PC-3 (cell line): ENCODE measurements at regions not wholly inside any gene's neighbourhood (a gene's known extent, or its start where the extent isn't known, plus 50 kb on each side); places are given as distances from the start of the nearest gene placed in this dataset.

ENCODE experiments used
- ATAC-seq: fragments of 200-7000 bp; cut with Tn5 transposase; 2 replicates; pipeline ENCODE4 v1.9.1; 2020; ENCODE audit warnings: mild to moderate bottlenecking, moderate library complexity
- BruUV-seq: library from RNA; stranded (reverse); fragments of 400-500 nt; replicated peaks from 2 replicates; lab custom pipeline; 2021; lab: Mats Ljungman, UMichigan
- CTCF ChIA-PET: fragments of 300-600 bp; sonication (Branson Sonifier 250); formaldehyde crosslinking; loops from one replicate; lab custom pipeline; 2022; ENCODE audit warnings: antibody characterized with exemption; lab: Charles Lee
- POLR2A ChIA-PET: fragments of 300-600 bp; sonication (Branson Sonifier 250); formaldehyde crosslinking; loops from one replicate; lab custom pipeline; 2022; ENCODE audit warnings: antibody characterized with exemption; ENCODE audit not compliant: unreplicated experiment; lab: Charles Lee
- DNase-seq: peaks from one replicate; pipeline ENCODE4 v3.0.0-alpha.2; 2015
- H2AFZ ChIP-seq: fragments of 300-600 bp; sonication (generic); 2 replicates; pipeline ENCODE4 v1.6.0; 2016; ENCODE audit warnings: antibody characterized with exemption, low read length
- H3F3A ChIP-seq: fragments of 300-600 bp; sonication (generic); one replicate; pipeline ENCODE4 v1.6.0; 2017; ENCODE audit warnings: antibody characterized with exemption, low read length, control low read depth, mild to moderate bottlenecking; ENCODE audit not compliant: unreplicated experiment
- H3K27ac ChIP-seq: fragments of 300-600 bp; sonication (generic); 2 replicates; pipeline ENCODE4 v1.5.1; 2016; ENCODE audit warnings: mild to moderate bottlenecking, low read length
- H3K27me3 ChIP-seq: fragments of 300-600 bp; sonication (generic); 2 replicates; pipeline ENCODE4 v1.6.1; 2016; ENCODE audit warnings: low read length, mixed read lengths
- H3K36me3 ChIP-seq: fragments of 300-600 bp; sonication (generic); 2 replicates; pipeline ENCODE4 v1.6.1; 2016; ENCODE audit warnings: low read depth, mixed run types, low read length, mixed read lengths
- H3K4me1 ChIP-seq: fragments of 300-600 bp; sonication (generic); 2 replicates; pipeline ENCODE4 v1.5.1; 2016; ENCODE audit warnings: low read length; ENCODE audit not compliant: insufficient read depth
- H3K4me2 ChIP-seq: fragments of 300-600 bp; sonication (generic); 2 replicates; pipeline ENCODE4 v1.6.0; 2016; ENCODE audit warnings: low read length
- H3K4me3 ChIP-seq: fragments of 300-600 bp; sonication (generic); 2 replicates; pipeline ENCODE4 v1.5.1; 2016; ENCODE audit warnings: mild to moderate bottlenecking, low read length, mixed read lengths
- H3K79me2 ChIP-seq: fragments of 300-600 bp; sonication (generic); 2 replicates; pipeline ENCODE4 v1.6.1; 2017; ENCODE audit warnings: low read length, mixed read lengths
- H3K9ac ChIP-seq: fragments of 300-600 bp; sonication (generic); 2 replicates; pipeline ENCODE4 v1.6.0; 2016; ENCODE audit warnings: mild to moderate bottlenecking, low read length
- H3K9me2 ChIP-seq: fragments of 300-600 bp; sonication (generic); replicated peaks from 2 replicates; pipeline ENCODE4 v1.6.1; 2016; ENCODE audit warnings: mixed run types, low read length, mixed read lengths
- H3K9me3 ChIP-seq: fragments of 300-600 bp; sonication (generic); 2 replicates; pipeline ENCODE4 v1.6.1; 2016; ENCODE audit warnings: low read length, mixed read lengths
- H4K20me1 ChIP-seq: fragments of 300-600 bp; sonication (generic); 2 replicates; pipeline ENCODE4 v1.6.1; 2016; ENCODE audit warnings: low read length, mixed read lengths
- CTCF ChIP-seq: fragments of 300-600 bp; sonication (generic); conservative IDR thresholded peaks from 2 replicates; pipeline ENCODE4 v1.5.1; 2017; ENCODE audit warnings: antibody characterized with exemption, low read depth, mild to moderate bottlenecking, low read length
- EZH2 ChIP-seq: fragments of 300-600 bp; sonication (generic); IDR thresholded peaks from one replicate; pipeline ENCODE4 v1.6.1; 2017; ENCODE audit warnings: antibody characterized with exemption, mild to moderate bottlenecking, low read length; ENCODE audit not compliant: unreplicated experiment
- EZH2phosphoT487 ChIP-seq: fragments of 300-600 bp; sonication (generic); IDR thresholded peaks from 2 replicates; pipeline ENCODE4 v1.6.1; 2018; ENCODE audit warnings: mild to moderate bottlenecking, antibody characterized with exemption, low read length, borderline replicate concordance
- intact Hi-C: fragments of 100-400 bp; cut with micrococcal nuclease; formaldehyde crosslinking; loops from 2 replicates; pipeline ENCODE4 v1.9.0; 2023

GRCh38 chr3:153679714-153680113 lies 441.5 kb upstream of the ARHGEF26 start:
- Histone ChIP-seq H3K4me1 (no peaks in the 10 kb centered on the region), H3K9me2 (0 out of 2 replicates have a peak, but pooled peaks cover 4% of the 10 kb centered on the region), H3K9ac (no peak overlapping the region), H4K20me1 (no peaks in the 10 kb centered on the region), H3K79me2 (no peaks in the 10 kb centered on the region), H2AFZ (no peak overlapping the region), H3K36me3 (no peaks in the 10 kb centered on the region), H3K4me3 (no peak overlapping the region), H3K27ac (no peak overlapping the region), H3K27me3 (no peaks in the 10 kb centered on the region), H3K9me3 (no peaks in the 10 kb centered on the region), H3F3A (no peaks in the 10 kb centered on the region), H3K4me2 (no peak overlapping the region)
- POLR2A ChIA-PET = no interaction called here
- ATAC-seq (no peak), DNase-seq (no peak)
- no TSS peak for BruUV-seq
- TF ChIP-seq EZH2phosphoT487 (no peak), CTCF (no peak), EZH2 (no peak)
- CTCF ChIA-PET = interaction anchor here (0.6 to 0.7 kb wide), 2 partner anchors 35 to 407 kb away, joined by 3 to 6 read pairs; no protein-coding TSS in a partner anchor
- intact Hi-C loops = no loop called here

- POLR2A ChIA-PET = no interaction called here
- DNase-seq (no peak), ATAC-seq (no peak)
- no TSS peak for BruUV-seq
- Histone ChIP-seq H4K20me1 (no peaks in the 10 kb centered on the region), H3K27me3 (no peaks in the 10 kb centered on the region), H3K9ac (no peak overlapping the region), H3K4me2 (no peak overlapping the region), H3K9me3 (no peaks in the 10 kb centered on the region), H3K4me3 (no peak overlapping the region), H3K9me2 (no peaks in the 10 kb centered on the region), H3F3A (no peaks in the 10 kb centered on the region), H3K4me1 (no peaks in the 10 kb centered on the region), H3K79me2 (no peaks in the 10 kb centered on the region), H3K36me3 (no peaks in the 10 kb centered on the region), H2AFZ (no peak overlapping the region), H3K27ac (no peak overlapping the region)
- TF ChIP-seq CTCF = no peak
- TF ChIP-seq EZH2phosphoT487 = no peak
- TF ChIP-seq EZH2 = no peak
- intact Hi-C loops = no loop called here
- CTCF ChIA-PET = no interaction called here
Observed at GRCh38 chr3:153680526-153680925, 440.7 kb upstream of the ARHGEF26 start.

GRCh38 chr3:153681057-153681456 lies 440.1 kb upstream of the ARHGEF26 start:
- ATAC-seq = no peak
- CTCF ChIA-PET = no interaction called here
- intact Hi-C loops = no loop called here

More at GRCh38 chr3:153681057-153681456, 440.1 kb upstream of the ARHGEF26 start:
- DNase-seq = no peak
- no peak overlapping the region for H2AFZ ChIP-seq
- POLR2A ChIA-PET = no interaction called here
- BruUV-seq = no TSS peak
- no peak overlapping the region for H3K4me3 ChIP-seq
- no peaks in the 10 kb centered on the region for H3F3A ChIP-seq
- H3K9me3 ChIP-seq = no peaks in the 10 kb centered on the region
- H3K79me2 ChIP-seq = no peaks in the 10 kb centered on the region
- H3K4me1 ChIP-seq = no peaks in the 10 kb centered on the region
- H3K9ac ChIP-seq = no peak overlapping the region
- no peak overlapping the region for H3K27ac ChIP-seq
- H4K20me1 ChIP-seq = no peaks in the 10 kb centered on the region
- TF ChIP-seq CTCF = no peak
- TF ChIP-seq EZH2phosphoT487 = no peak
- no peak for TF ChIP-seq EZH2
- no peaks in the 10 kb centered on the region for H3K9me2 ChIP-seq
- no peak overlapping the region for H3K4me2 ChIP-seq
- no peaks in the 10 kb centered on the region for H3K27me3 ChIP-seq
- no peaks in the 10 kb centered on the region for H3K36me3 ChIP-seq
